ENCODE measurements at regions not wholly inside any gene's neighbourhood (a gene's known extent, or its start where the extent isn't known, plus 50 kb on each side); places are given as distances from the start of the nearest gene placed in this dataset.
A peak's percentile ranks its signal among the peaks of the same experiment; 100 is the strongest.
"Not testable (repeated sequence)": the region's sequence is repeated elsewhere in the genome, so short reads cannot be mapped to it uniquely, and the experiment has no call there.

GRCh38 chr13:85597790-85598500 is 201.3 kb downstream of the SLITRK6 start:
- no peak for DNase-seq

DNA sequence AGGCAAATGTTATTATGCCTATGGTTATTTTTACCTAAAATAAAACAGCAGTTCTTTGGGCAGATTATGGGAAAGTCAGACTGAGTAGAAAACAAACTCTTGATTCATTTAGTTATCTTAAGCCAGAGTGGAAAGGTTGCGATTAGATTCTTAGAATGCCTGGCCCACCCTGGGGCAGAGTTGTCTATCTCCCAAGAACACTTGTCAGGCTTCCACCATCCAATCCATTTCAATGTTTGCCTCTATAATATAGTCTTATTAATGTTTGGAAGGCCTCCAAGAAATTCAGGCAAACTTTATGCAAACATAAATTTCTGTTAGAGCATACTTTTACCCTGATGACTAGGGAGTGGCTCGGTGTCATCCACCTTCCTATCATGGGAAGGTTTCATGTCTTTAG is 207.0 kb downstream of the SLITRK6 start:
- DNase-seq: no peak

- no peak for DNase-seq
Observed at GRCh38 chr13:85590231-85590931, 208.8 kb downstream of the SLITRK6 start.

DNA sequence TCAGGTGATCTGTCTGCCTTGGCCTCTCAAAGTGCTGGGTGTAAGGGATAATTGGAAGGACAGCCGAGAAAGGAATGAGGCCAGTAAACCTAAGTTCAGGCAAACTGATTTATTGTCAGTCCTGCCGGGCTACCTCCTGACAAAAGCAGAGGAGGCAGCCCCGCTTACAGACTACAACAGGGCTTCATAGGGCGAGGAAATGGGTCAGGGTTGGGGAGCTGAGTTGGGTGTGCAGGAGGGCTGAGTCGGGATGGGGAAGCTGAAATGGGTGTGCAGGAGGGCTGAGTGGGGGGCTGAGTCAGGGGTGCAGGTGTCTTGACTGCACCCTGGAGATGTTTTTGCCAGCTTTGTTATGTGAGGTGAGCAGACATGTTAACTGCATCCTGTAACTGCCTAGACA is 210.2 kb downstream of the SLITRK6 start:
- DNase-seq: no peak

DNA sequence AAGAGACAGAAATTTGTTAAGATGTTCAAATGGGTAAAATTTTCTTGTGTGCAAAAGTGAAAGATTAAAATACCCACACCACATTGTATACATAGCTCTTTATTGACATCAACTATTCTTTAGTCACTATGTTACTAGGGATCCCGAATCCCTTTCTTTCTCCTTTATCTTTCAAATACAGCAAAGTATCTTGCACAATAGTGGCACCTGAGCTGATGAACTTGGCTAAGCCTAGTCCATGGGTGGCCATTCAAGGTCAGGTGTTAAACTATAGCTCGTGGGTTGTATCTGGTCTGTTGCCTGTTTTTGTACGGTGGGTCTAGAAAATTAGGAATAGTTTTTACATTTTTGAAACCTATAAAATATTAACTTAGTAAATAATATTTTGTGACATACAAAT is 210.9 kb downstream of the SLITRK6 start:
- DNase-seq: no peak

GRCh38 chr13:85586856-85587255 is 212.4 kb downstream of the SLITRK6 start:
- DNase-seq: no peak

DNA sequence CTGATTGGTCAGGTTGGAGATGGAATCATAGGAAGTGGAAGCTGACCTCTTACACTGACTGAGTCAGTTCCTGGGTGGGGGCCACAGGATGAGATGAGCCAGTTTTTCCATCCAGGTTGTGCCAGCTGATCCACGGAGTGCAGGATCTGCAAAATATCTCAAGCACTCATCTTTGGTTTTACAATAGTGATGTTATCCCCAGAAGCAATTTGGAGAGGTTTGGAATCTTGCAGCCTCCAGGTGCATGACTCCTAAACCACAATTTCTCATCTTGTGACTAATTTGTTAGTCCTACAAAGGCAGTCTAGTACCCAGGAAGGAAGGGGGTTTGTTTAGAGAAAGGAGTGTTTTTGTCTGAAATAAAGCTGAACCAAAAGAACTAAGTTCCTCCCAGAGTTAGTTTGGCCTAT is 212.8 kb downstream of the SLITRK6 start:
- DNase-seq: no peak

- DNase-seq: no peak
Observed at GRCh38 chr13:85582890-85583289, 216.3 kb downstream of the SLITRK6 start.

GRCh38 chr13:85575110-85575509 is 224.1 kb downstream of the SLITRK6 start:
- no peak for DNase-seq

DNA sequence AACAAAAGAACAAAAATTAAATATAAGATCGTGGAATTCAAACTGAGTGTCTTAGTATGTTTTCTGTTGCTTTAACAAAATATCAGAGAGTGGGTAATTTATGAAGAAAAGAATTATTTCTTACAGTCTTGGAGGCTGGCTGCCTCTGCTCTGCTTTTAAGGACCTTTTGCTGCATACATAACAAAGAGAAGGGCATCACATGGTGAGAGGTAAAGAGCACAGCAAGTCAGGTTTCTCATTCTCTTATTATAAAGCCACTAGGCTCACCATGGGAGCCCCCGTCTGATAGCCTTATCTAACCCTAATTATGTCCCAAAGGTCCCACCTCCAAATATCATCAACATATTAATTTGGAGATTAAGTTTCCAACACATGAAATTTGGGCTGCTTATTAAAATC is 231.3 kb downstream of the SLITRK6 start:
- DNase-seq: no peak

DNA sequence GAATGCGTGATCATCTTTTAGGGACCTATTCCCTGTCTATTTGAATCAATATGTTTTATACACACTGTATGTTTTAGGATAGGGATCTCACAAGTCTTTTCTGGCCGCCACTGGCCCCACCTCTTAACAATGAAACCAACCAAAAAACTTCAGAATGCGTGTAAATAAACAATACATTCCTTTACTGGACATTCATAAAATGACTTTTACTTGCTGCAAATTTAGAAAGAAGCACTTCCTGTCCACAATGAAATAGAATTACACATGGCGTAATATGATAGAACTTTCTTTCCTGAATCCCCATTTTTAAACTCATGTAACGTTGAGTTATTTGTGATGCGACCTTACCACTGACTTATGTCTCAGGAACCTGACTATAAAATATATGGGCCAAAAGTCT is 233.6 kb downstream of the SLITRK6 start:
- DNase-seq: no peak

GRCh38 chr13:85564598-85564997 is 234.6 kb downstream of the SLITRK6 start:
- no peak for DNase-seq

DNA sequence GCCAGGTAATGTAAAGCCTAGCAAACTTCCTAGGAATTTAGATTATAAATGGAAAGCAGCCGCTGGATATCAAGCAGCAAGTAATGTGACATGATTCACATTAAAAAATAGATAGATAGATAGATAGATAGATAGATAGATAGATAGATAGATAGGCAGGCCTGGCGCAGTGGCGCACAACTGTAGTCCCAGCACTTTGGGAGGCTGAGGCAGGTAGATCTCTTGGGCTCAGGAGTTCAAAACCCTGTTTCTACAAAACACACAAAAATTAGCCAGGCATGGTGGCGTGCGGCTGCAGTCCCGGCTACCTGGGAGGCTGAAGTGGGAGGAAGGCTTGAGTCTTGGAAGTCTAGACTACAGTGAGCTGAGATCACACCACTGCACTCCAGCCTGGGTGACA is 236.9 kb downstream of the SLITRK6 start:
- no peak for DNase-seq

- peak; percentile 57 for DNase-seq
Observed at GRCh38 chr13:85557691-85558467, 241.3 kb downstream of the SLITRK6 start.

GRCh38 chr13:85551012-85551411 is 248.2 kb downstream of the SLITRK6 start:
- no peak for DNase-seq

GRCh38 chr13:85549819-85550218 is 249.4 kb downstream of the SLITRK6 start:
- DNase-seq: no peak

DNA sequence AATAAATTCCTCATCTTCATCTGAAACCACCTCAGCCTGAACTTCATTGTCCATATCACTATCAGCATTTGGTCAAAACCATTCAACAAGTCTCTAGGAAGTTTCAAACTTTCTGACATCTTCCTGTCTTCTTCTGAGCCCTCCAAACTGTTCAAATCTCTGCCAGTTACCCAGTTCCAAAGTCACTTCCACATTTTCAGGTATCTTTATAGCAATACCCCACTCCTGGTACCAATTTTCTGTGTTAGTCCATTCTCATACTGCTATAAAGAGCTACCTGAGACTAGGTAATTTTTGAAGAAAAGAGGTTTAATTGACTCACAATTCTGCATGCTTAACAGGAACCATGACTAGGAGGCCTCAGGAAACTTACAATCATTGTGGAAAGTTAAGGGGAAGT is 250.4 kb downstream of the SLITRK6 start:
- DNase-seq: not testable (repeated sequence)

GRCh38 chr13:85545771-85546170 is 253.4 kb downstream of the SLITRK6 start:
- DNase-seq: no peak

GRCh38 chr13:85544756-85545155 is 254.5 kb downstream of the SLITRK6 start:
- DNase-seq: no peak

DNA sequence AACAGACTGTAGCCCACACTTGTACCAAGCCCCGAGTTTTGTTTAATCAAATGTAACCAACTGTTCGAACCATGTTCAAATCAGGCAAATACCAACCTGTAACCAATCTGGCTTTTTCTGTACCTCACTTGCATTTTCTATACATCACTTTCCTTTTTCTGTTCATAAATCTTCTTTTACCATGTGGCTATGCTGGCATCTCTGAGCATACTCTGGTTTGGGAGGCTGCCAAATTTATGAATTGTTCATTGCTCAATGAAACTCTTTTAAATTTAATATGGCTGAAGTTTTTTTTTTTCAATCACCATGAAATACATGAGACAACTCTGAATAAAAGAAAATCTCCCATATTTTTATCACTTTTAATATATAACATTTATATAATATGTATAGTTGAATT is 256.1 kb downstream of the SLITRK6 start:
- peak; percentile 71 for DNase-seq

DNA sequence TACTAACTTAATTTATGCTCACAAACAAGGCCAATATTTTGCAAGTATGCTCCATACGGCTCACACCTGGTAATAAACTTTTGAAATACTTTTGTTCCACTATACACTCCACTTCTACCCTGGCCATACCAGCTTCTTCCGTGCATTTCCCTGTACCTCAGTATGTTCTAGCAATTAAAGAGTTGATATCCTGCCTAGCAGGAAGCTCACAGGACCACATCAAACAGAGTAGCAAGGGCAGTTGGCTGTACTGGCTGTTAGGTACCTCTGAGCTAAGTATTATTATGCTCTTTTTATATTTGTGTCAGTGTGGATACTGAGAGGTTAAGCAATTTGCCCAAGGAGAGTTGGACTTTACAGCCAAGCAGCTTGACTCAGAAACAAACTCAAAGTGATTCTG is 257.7 kb downstream of the SLITRK6 start:
- DNase-seq: peak; percentile 84

GRCh38 chr13:85538957-85539356 is 260.3 kb downstream of the SLITRK6 start:
- DNase-seq: no peak

- DNase-seq: no peak
Observed at GRCh38 chr13:85537601-85538000, 261.6 kb downstream of the SLITRK6 start.

GRCh38 chr13:85536706-85537105 is 262.5 kb downstream of the SLITRK6 start:
- no peak for DNase-seq

Measured in SHP77 treated with DMSO at 0.1 percent for 48 hours (cell line).